Endothelial cell of umbilical vein (primary cell): ENCODE measurements at regions not wholly inside any gene's neighbourhood (a gene's known extent, or its start where the extent isn't known, plus 50 kb on each side); places are given as distances from the start of the nearest gene placed in this dataset.

Experiments used
- BruUV-seq: library from RNA; stranded (reverse); fragments of 400-500 nt; replicated peaks from 2 replicates; lab custom pipeline; 2021; lab: Mats Ljungman, UMichigan
- CTCF ChIA-PET: fragments of 300-600, 350-600 bp; sonication (Branson Sonifier 250); formaldehyde crosslinking; loops from one replicate; lab custom pipeline; 2021; ENCODE audit warnings: antibody characterized with exemption, inconsistent platforms; lab: Charles Lee
- POLR2A ChIA-PET: fragments of 300-600, 350-600 bp; sonication (Branson Sonifier 250); formaldehyde crosslinking; loops from one replicate; lab custom pipeline; 2021; ENCODE audit warnings: antibody characterized with exemption, inconsistent platforms; lab: Charles Lee
- DNase-seq: peaks from one replicate; pipeline ENCODE4 v3.0.0-alpha.2; 2011; ENCODE audit warnings: low read depth, low spot score
- FAIRE-seq: peaks from 2 replicates; lab custom pipeline; 2011; peaks lifted over from hg19 to GRCh38; lab: Jason Lieb, UNC
- H2AFZ ChIP-seq: 2 replicates; pipeline ENCODE4 v1.6.0; 2012; ENCODE audit warnings: low read depth, low read length, control low read depth, inconsistent platforms
- H3K27ac ChIP-seq: 2 replicates; pipeline ENCODE4 v1.5.1; 2011; ENCODE audit warnings: low read depth, mild to moderate bottlenecking, control low read depth, low read length, moderate library complexity; ENCODE audit not compliant: insufficient read depth
- H3K27me3 ChIP-seq, 2 experiments: 2 replicates each; pipeline versions ENCODE4 v1.6.0 to v1.6.1; 2011; ENCODE audit warnings: low read length in 2 of 2, mixed read lengths in 1 of 2; ENCODE audit not compliant: control insufficient read depth in 2 of 2, insufficient read depth in 2 of 2
- H3K36me3 ChIP-seq, 2 experiments: 2 replicates in 1 of 2; 3 replicates in 1 of 2; pipeline ENCODE4 v1.5.1; 2011; ENCODE audit warnings: low read length in 2 of 2, mild to moderate bottlenecking in 1 of 2, moderate library complexity in 1 of 2; ENCODE audit not compliant: control insufficient read depth in 2 of 2, insufficient read depth in 2 of 2; ENCODE audit errors: extremely low read depth in 1 of 2
- H3K4me1 ChIP-seq: 3 replicates; pipeline ENCODE4 v1.5.1; 2011; ENCODE audit warnings: mild to moderate bottlenecking, low read length; ENCODE audit not compliant: control insufficient read depth, insufficient read depth; ENCODE audit errors: extremely low read depth
- H3K4me2 ChIP-seq: 2 replicates; pipeline ENCODE4 v1.6.1; 2011; ENCODE audit warnings: low read length, control low read depth, mixed read lengths; ENCODE audit not compliant: insufficient read depth
- H3K4me3 ChIP-seq, 3 experiments: fragments of 200-600 bp in 1 of 3; sonication (generic), shearing (Covaris generic) in 1 of 3; replicated peaks in 1 of 3; 2 replicates each; pipeline ENCODE4 v1.5.1; 2011 to 2016; ENCODE audit warnings: control low read depth in 3 of 3, low read length in 3 of 3, mild to moderate bottlenecking in 2 of 3, inconsistent platforms in 1 of 3, low read depth in 1 of 3, moderate library complexity in 1 of 3; ENCODE audit not compliant: insufficient read depth in 1 of 3
- H3K79me2 ChIP-seq: 2 replicates; pipeline ENCODE4 v1.6.0; 2012; ENCODE audit warnings: low read length, inconsistent platforms; ENCODE audit not compliant: control insufficient read depth, insufficient read depth
- H3K9ac ChIP-seq: replicated peaks from 2 replicates; pipeline ENCODE3; 2011; ENCODE audit warnings: low read length, control low read depth; ENCODE audit not compliant: insufficient read depth; ENCODE audit errors: extremely low read depth
- H3K9me1 ChIP-seq: replicated peaks from 3 replicates; pipeline ENCODE4 v1.6.0; 2011; ENCODE audit warnings: mild to moderate bottlenecking, low read length; ENCODE audit not compliant: control insufficient read depth, insufficient read depth; ENCODE audit errors: extremely low read depth
- H3K9me3 ChIP-seq: replicated peaks from 2 replicates; pipeline ENCODE4 v1.5.1; 2012; ENCODE audit warnings: low read length, inconsistent platforms; ENCODE audit not compliant: control insufficient read depth, insufficient read depth
- H4K20me1 ChIP-seq: replicated peaks from 2 replicates; pipeline ENCODE3; 2011; ENCODE audit warnings: mild to moderate bottlenecking, low read length; ENCODE audit not compliant: control insufficient read depth, insufficient read depth; ENCODE audit errors: extremely low read depth
- EZH2 ChIP-seq: IDR thresholded peaks from 2 replicates; pipeline ENCODE4 v1.6.1; 2012; ENCODE audit warnings: borderline replicate concordance, low read depth, mild to moderate bottlenecking, moderate library complexity, low read length, inconsistent platforms; ENCODE audit not compliant: severe bottlenecking
- JUN ChIP-seq: IDR thresholded peaks from 2 replicates; pipeline ENCODE4 v1.6.1; 2011; ENCODE audit warnings: borderline replicate concordance, low read depth; ENCODE audit not compliant: insufficient read length, insufficient read depth
- MYC ChIP-seq: IDR thresholded peaks from one replicate; pipeline ENCODE4 v1.6.1; 2011; ENCODE audit warnings: mild to moderate bottlenecking, low read depth, low read length
- POLR2AphosphoS5 ChIP-seq: IDR thresholded peaks from 2 replicates; pipeline ENCODE4 v1.6.1; 2012; ENCODE audit warnings: low read depth, mild to moderate bottlenecking, control low read depth, low read length, moderate library complexity; ENCODE audit not compliant: insufficient read depth
- dilution Hi-C: fragments of 300-500 bp; cut with MboI; formaldehyde crosslinking; loops from one replicate; pipeline ENCODE4 v1.15.0; 2019; ENCODE audit warnings: low sequenced_read_pairs; ENCODE audit not compliant: extremely low pct_ligation_motif_present
- intact Hi-C: fragments of 100-400 bp; cut with micrococcal nuclease; formaldehyde crosslinking; loops from one replicate; pipeline ENCODE4 v1.10.0; 2022

DNA sequence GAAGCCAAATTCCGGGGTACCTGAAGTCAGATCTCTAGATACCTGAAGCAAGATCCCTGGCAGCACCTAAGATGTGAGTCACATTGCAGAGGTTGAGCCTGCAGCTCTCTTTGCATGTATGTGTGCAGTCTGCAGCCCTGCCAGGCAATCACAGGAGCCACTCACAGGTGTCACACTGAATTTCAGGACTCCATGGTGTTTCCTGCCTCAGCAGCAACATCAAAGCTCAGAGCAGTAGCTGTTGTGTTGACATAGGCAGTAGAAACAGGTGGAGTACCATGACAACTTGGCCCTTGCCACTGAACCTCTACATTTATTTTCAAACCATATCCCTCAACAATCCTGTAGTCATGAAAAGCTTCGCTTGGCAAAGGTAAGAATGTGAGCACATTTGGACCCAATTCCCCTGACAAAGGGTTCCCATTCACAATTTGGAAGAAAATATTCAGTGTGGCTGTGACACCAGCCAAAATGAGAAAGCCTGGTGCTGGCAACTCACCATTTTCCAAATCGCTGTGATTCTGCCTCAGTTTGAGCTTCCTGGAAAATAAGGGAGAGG, 419.8 kb upstream of the NFIA start:
- Histone ChIP-seq H3K9me3 (no peaks in the 10 kb centered on the region), H3K79me2 (no peaks in the 10 kb centered on the region), H3K9ac (no peak overlapping the region), H3K27ac (no peak overlapping the region), H4K20me1 (no peaks in the 10 kb centered on the region), H3K36me3 (no peaks in the 10 kb centered on the region), H3K9me1 (no peaks in the 10 kb centered on the region), H3K4me1 (no peaks in the 10 kb centered on the region), H3K4me3 (no peak overlapping the region), H3K4me2 (no peak overlapping the region), H3K27me3 (no peaks in the 10 kb centered on the region), H2AFZ (no peak overlapping the region)
- no peak for TF ChIP-seq EZH2
- no peak for TF ChIP-seq JUN
- no peak for TF ChIP-seq MYC
- no peak for DNase-seq
- no TSS peak for BruUV-seq
- dilution Hi-C loops, result no loop called here
- ChIA-PET POLR2A (no interaction called here), CTCF (interaction anchor here (1.0 to 2.3 kb wide), 2 partner anchors 9 to 10 kb away, joined by 3 to 8 read pairs; no protein-coding TSS in a partner anchor)
- FAIRE-seq, result no peak
- intact Hi-C loops, result no loop called here

- no peaks in the 10 kb centered on the region for H3K9me3 ChIP-seq
- H3K4me1 ChIP-seq, result no peaks in the 10 kb centered on the region
- H2AFZ ChIP-seq, result no peak overlapping the region
- CTCF ChIA-PET, result no interaction called here
- H3K36me3 ChIP-seq, result no peaks in the 10 kb centered on the region
- no peaks in the 10 kb centered on the region for H3K79me2 ChIP-seq
- no peaks in the 10 kb centered on the region for H3K27me3 ChIP-seq
- DNase-seq (no peak), FAIRE-seq (no peak)
- dilution Hi-C loops (no loop called here), intact Hi-C loops (no loop called here)
- no TSS peak for BruUV-seq
- no peak overlapping the region for H3K9ac ChIP-seq
- POLR2A ChIA-PET, result no interaction called here
- H3K27ac ChIP-seq, result no peak overlapping the region
- no peaks in the 10 kb centered on the region for H3K9me1 ChIP-seq
- TF ChIP-seq POLR2AphosphoS5, result no peak
- no peak overlapping the region for H3K4me2 ChIP-seq
- no peak overlapping the region for H3K4me3 ChIP-seq
- H4K20me1 ChIP-seq, result no peaks in the 10 kb centered on the region
These were observed 424.4 kb upstream of the NFIA start for GRCh38 chr1:60657926-60658325.
